Activated CD4-positive, alpha-beta memory T cell treated with anti-CD3 and anti-CD28 coated beads, Interleukin-2, amount 10 ng/mL, durations not matched to agents 7 days and 5 days (primary cell): ENCODE measurements at regions not wholly inside any gene's neighbourhood (a gene's known extent, or its start where the extent isn't known, plus 50 kb on each side); places are given as distances from the start of the nearest gene placed in this dataset.

ENCODE experiments used
- CTCF ChIA-PET: fragments of 350-600 bp; sonication (Branson Sonifier 250); formaldehyde crosslinking; loops from one replicate; lab custom pipeline; 2021; ENCODE audit warnings: antibody characterized with exemption, inconsistent platforms; lab: Charles Lee
- POLR2A ChIA-PET: fragments of 350-600 bp; sonication (Branson Sonifier 250); formaldehyde crosslinking; loops from one replicate; lab custom pipeline; 2021; ENCODE audit warnings: antibody characterized with exemption; lab: Charles Lee
- DNase-seq: peaks from one replicate; pipeline ENCODE4 v3.0.0-alpha.2; 2020
- H3K27ac Mint-ChIP-seq: one replicate; pipeline ENCODE4 v1.8.0; 2021; ENCODE audit warnings: mild to moderate bottlenecking, mixed read lengths
- H3K27me3 Mint-ChIP-seq: one replicate; pipeline ENCODE4 v1.8.0; 2021; ENCODE audit warnings: mixed read lengths
- H3K36me3 Mint-ChIP-seq: one replicate; pipeline ENCODE4 v1.8.0; 2021; ENCODE audit warnings: low read depth, mixed read lengths
- H3K4me1 Mint-ChIP-seq: one replicate; pipeline ENCODE4 v1.8.0; 2021; ENCODE audit warnings: mixed read lengths
- H3K4me3 Mint-ChIP-seq: one replicate; pipeline ENCODE4 v1.8.0; 2021; ENCODE audit warnings: mild to moderate bottlenecking, mixed read lengths
- H3K9me3 Mint-ChIP-seq: one replicate; pipeline ENCODE4 v1.8.0; 2021; ENCODE audit warnings: mixed read lengths

- H3K27me3 Mint-ChIP-seq, result peaks cover 4% of the 10 kb centered on the region
- ChIA-PET CTCF (no interaction called here), POLR2A (no interaction called here)
- H3K4me3 Mint-ChIP-seq, result no peak overlapping the region
- peaks cover 21% of the 10 kb centered on the region for H3K4me1 Mint-ChIP-seq
- no peaks in the 10 kb centered on the region for H3K36me3 Mint-ChIP-seq
- DNase-seq, result no peak
- H3K27ac Mint-ChIP-seq, result no peak overlapping the region
- no peaks in the 10 kb centered on the region for H3K9me3 Mint-ChIP-seq
These were observed 87.4 kb downstream of the FOXL3 start for GRCh38 chr7:377080-378040.

GRCh38 chr7:378041-378420 is 88.1 kb downstream of the FOXL3 start:
- POLR2A ChIA-PET, result no interaction called here
- Mint-ChIP-seq H3K9me3 (no peaks in the 10 kb centered on the region), H3K27ac (no peak overlapping the region)

GRCh38 chr7:378551-379455 is 88.8 kb downstream of the FOXL3 start:
- POLR2A ChIA-PET, result no interaction called here
- no peaks in the 10 kb centered on the region for H3K36me3 Mint-ChIP-seq
- no peak overlapping the region for H3K27ac Mint-ChIP-seq
- DNase-seq, result no peak
- CTCF ChIA-PET, result no interaction called here
- H3K4me1 Mint-ChIP-seq, result peaks cover 23% of the 10 kb centered on the region
- no peak overlapping the region for H3K4me3 Mint-ChIP-seq
- peaks cover 5% of the 10 kb centered on the region for H3K9me3 Mint-ChIP-seq
- H3K27me3 Mint-ChIP-seq, result peaks cover 18% of the 10 kb centered on the region

More at GRCh38 chr7:378041-378420, 88.1 kb downstream of the FOXL3 start:
- CTCF ChIA-PET, result no interaction called here
- Mint-ChIP-seq H3K27me3 (peaks cover 10% of the 10 kb centered on the region), H3K4me3 (no peak overlapping the region), H3K36me3 (no peaks in the 10 kb centered on the region), H3K4me1 (peaks cover 23% of the 10 kb centered on the region)
- DNase-seq, result no peak

- Mint-ChIP-seq H3K4me3 (no peak overlapping the region), H3K27ac (no peak overlapping the region), H3K9me3 (peaks cover 12% of the 10 kb centered on the region), H3K27me3 (peaks cover 26% of the 10 kb centered on the region), H3K36me3 (no peaks in the 10 kb centered on the region), H3K4me1 (peaks cover 23% of the 10 kb centered on the region)
- DNase-seq, result no peak
- ChIA-PET CTCF (no interaction called here), POLR2A (no interaction called here)
These were observed 89.6 kb downstream of the FOXL3 start for GRCh38 chr7:379456-380138.

- Mint-ChIP-seq H3K4me1 (peaks cover 23% of the 10 kb centered on the region), H3K36me3 (no peaks in the 10 kb centered on the region), H3K4me3 (no peak overlapping the region), H3K27ac (no peak overlapping the region), H3K9me3 (peaks cover 12% of the 10 kb centered on the region), H3K27me3 (peaks cover 26% of the 10 kb centered on the region)
- no peak for DNase-seq
- CTCF ChIA-PET, result no interaction called here
- POLR2A ChIA-PET, result no interaction called here
These were observed 90.1 kb downstream of the FOXL3 start for GRCh38 chr7:380139-380485.

GRCh38 chr7:380711-381210 is 90.8 kb downstream of the FOXL3 start:
- no peak for DNase-seq
- CTCF ChIA-PET, result no interaction called here
- no peak overlapping the region for H3K27ac Mint-ChIP-seq

GRCh38 chr7:381211-382042 is 91.5 kb downstream of the FOXL3 start:
- Mint-ChIP-seq H3K9me3 (peaks cover 12% of the 10 kb centered on the region), H3K27ac (no peak overlapping the region), H3K4me3 (no peak overlapping the region), H3K4me1 (peaks cover 23% of the 10 kb centered on the region), H3K36me3 (no peaks in the 10 kb centered on the region), H3K27me3 (peaks cover 26% of the 10 kb centered on the region)
- CTCF ChIA-PET, result no interaction called here
- POLR2A ChIA-PET, result interaction anchor here (0.9 kb wide), 1 partner anchor 19 kb away, joined by 4 read pairs; no protein-coding TSS in a partner anchor
- no peak for DNase-seq

More at GRCh38 chr7:380711-381210, 90.8 kb downstream of the FOXL3 start:
- POLR2A ChIA-PET, result no interaction called here
- peaks cover 23% of the 10 kb centered on the region for H3K4me1 Mint-ChIP-seq
- no peak overlapping the region for H3K4me3 Mint-ChIP-seq
- H3K9me3 Mint-ChIP-seq, result peaks cover 12% of the 10 kb centered on the region
- H3K36me3 Mint-ChIP-seq, result no peaks in the 10 kb centered on the region
- peaks cover 26% of the 10 kb centered on the region for H3K27me3 Mint-ChIP-seq

- H3K4me1 Mint-ChIP-seq, result peaks cover 23% of the 10 kb centered on the region
- no peaks in the 10 kb centered on the region for H3K36me3 Mint-ChIP-seq
- H3K4me3 Mint-ChIP-seq, result no peak overlapping the region
- DNase-seq, result no peak
- ChIA-PET POLR2A (interaction anchor here (0.9 kb wide), 1 partner anchor 20 kb away, joined by 4 read pairs; no protein-coding TSS in a partner anchor), CTCF (no interaction called here)
- peaks cover 26% of the 10 kb centered on the region for H3K27me3 Mint-ChIP-seq
- peaks cover 12% of the 10 kb centered on the region for H3K9me3 Mint-ChIP-seq
- H3K27ac Mint-ChIP-seq, result no peak overlapping the region
These were observed 92.1 kb downstream of the FOXL3 start for GRCh38 chr7:382043-382400.

- Mint-ChIP-seq H3K36me3 (no peaks in the 10 kb centered on the region), H3K27ac (no peak overlapping the region), H3K4me3 (no peak overlapping the region), H3K27me3 (peaks cover 26% of the 10 kb centered on the region), H3K9me3 (peaks cover 12% of the 10 kb centered on the region), H3K4me1 (peaks cover 12% of the 10 kb centered on the region)
- CTCF ChIA-PET, result no interaction called here
- POLR2A ChIA-PET, result no interaction called here
- no peak for DNase-seq
These were observed 96.4 kb downstream of the FOXL3 start for GRCh38 chr7:386385-386784.

GRCh38 chr7:387132-388022 is 97.4 kb downstream of the FOXL3 start:
- peaks cover 16% of the 10 kb centered on the region for H3K9me3 Mint-ChIP-seq
- DNase-seq, result no peak
- no peaks in the 10 kb centered on the region for H3K36me3 Mint-ChIP-seq
- peaks cover 2% of the 10 kb centered on the region for H3K4me1 Mint-ChIP-seq
- no peak overlapping the region for H3K4me3 Mint-ChIP-seq
- CTCF ChIA-PET, result no interaction called here
- H3K27ac Mint-ChIP-seq, result no peak overlapping the region
- H3K27me3 Mint-ChIP-seq, result peaks cover 22% of the 10 kb centered on the region
- POLR2A ChIA-PET, result no interaction called here

GRCh38 chr7:388023-388960 is 98.3 kb downstream of the FOXL3 start:
- ChIA-PET POLR2A (no interaction called here), CTCF (no interaction called here)
- H3K27me3 Mint-ChIP-seq, result peaks cover 14% of the 10 kb centered on the region

More at GRCh38 chr7:388023-388960, 98.3 kb downstream of the FOXL3 start:
- no peaks in the 10 kb centered on the region for H3K36me3 Mint-ChIP-seq
- no peak overlapping the region for H3K4me3 Mint-ChIP-seq
- no peak for DNase-seq
- no peak overlapping the region for H3K27ac Mint-ChIP-seq
- H3K9me3 Mint-ChIP-seq, result peaks cover 16% of the 10 kb centered on the region
- no peaks in the 10 kb centered on the region for H3K4me1 Mint-ChIP-seq
